ENCODE measurements at regions not wholly inside any gene's neighbourhood (a gene's known extent, or its start where the extent isn't known, plus 50 kb on each side); places are given as distances from the start of the nearest gene placed in this dataset.

GRCh38 chr21:41578716-41579115 is 70.8 kb upstream of the TMPRSS2 start:
- ChIA-PET CTCF (no interaction called here), POLR2A (no interaction called here)
- no peak overlapping the region for H2AFZ ChIP-seq (ENCODE audit: insufficient read depth, low read depth, low read length, poor library complexity, severe bottlenecking)
- no peak for TF ChIP-seq CTCF (IDR thresholded peaks at IDR 0.05)
- no peak for TF ChIP-seq EZH2 (IDR thresholded peaks at IDR 0.05; ENCODE audit: borderline replicate concordance, insufficient read depth, low read depth, low read length, poor library complexity, severe bottlenecking)
- Mint-ChIP-seq H3K4me1 (no peaks in the 10 kb centered on the region), H3K27me3 (peaks cover 20% of the 10 kb centered on the region), H3K4me3 (no peak overlapping the region), H3K27ac (no peak overlapping the region), H3K9me3 (ENCODE audit: insufficient read depth) (peaks cover 12% of the 10 kb centered on the region)
- H3K9me3 ChIP-seq (ENCODE audit: control extremely low read depth in 1 of 3, control insufficient read depth in 2 of 3, insufficient read depth in 1 of 3, low read length in 2 of 3), result peaks cover 0 to 18% (median 13%) of the 10 kb centered on the region in 3 donors
- no peaks in the 10 kb centered on the region for H3K36me3 ChIP-seq (replicated peaks in 1 of 2; ENCODE audit: control extremely low read depth in 1 of 2, control insufficient read depth in 1 of 2, extremely low read depth in 1 of 2, insufficient read depth in 2 of 2, low read length in 1 of 2)
- H4K20me1 ChIP-seq (ENCODE audit: control insufficient read depth, insufficient read depth, low read length, poor library complexity, severe bottlenecking), result no peaks in the 10 kb centered on the region
- no peaks in the 10 kb centered on the region for H3K4me1 ChIP-seq (ENCODE audit: control insufficient read depth in 2 of 2, insufficient read depth in 2 of 2, low read length in 2 of 2)
- peaks cover 0 to 6% (median 1%) of the 10 kb centered on the region in 4 experiments for H3K27me3 ChIP-seq (replicated peaks in 1 of 4; ENCODE audit: control extremely low read depth in 1 of 4, control insufficient read depth in 3 of 4, insufficient read depth in 4 of 4, low read length in 3 of 4)
- no peak overlapping the region for H3K4me2 ChIP-seq (replicated peaks; ENCODE audit: low read depth, low read length, poor library complexity, severe bottlenecking)
- no peaks in the 10 kb centered on the region for H3K79me2 ChIP-seq (ENCODE audit: control insufficient read depth, insufficient read depth, low read length)
- H3K27ac ChIP-seq (ENCODE audit: low read length in 2 of 2), result no peak overlapping the region
- WGBS (ENCODE audit: insufficient coverage), result 83% methylated on average over 2 of the region's 2 CpGs
- no peak overlapping the region for H3K9ac ChIP-seq (ENCODE audit: low read length)
- no peak for DNase-seq
- intact Hi-C loops (cut with micrococcal nuclease), result no loop called here
- no peak for ATAC-seq (ENCODE audit: low read depth)
- H3K4me3 ChIP-seq (ENCODE audit: control extremely low read depth in 1 of 5, extremely low read depth in 1 of 5, insufficient read depth in 1 of 5, low read depth in 2 of 5, low read length in 4 of 5), result no peak overlapping the region

- peaks cover 14% of the 10 kb centered on the region for H3K9me3 Mint-ChIP-seq (ENCODE audit: insufficient read depth)
- DNase-seq (no peak), ATAC-seq (ENCODE audit: low read depth) (no peak)
- Histone ChIP-seq H2AFZ (ENCODE audit: insufficient read depth, low read depth, low read length, poor library complexity, severe bottlenecking) (no peak overlapping the region), H3K4me2 (replicated peaks; ENCODE audit: low read depth, low read length, poor library complexity, severe bottlenecking) (no peak overlapping the region), H3K79me2 (ENCODE audit: control insufficient read depth, insufficient read depth, low read length) (no peaks in the 10 kb centered on the region), H4K20me1 (ENCODE audit: control insufficient read depth, insufficient read depth, low read length, poor library complexity, severe bottlenecking) (no peaks in the 10 kb centered on the region), H3K27ac (ENCODE audit: low read length in 2 of 2) (no peak overlapping the region), H3K27me3 (replicated peaks in 1 of 4; ENCODE audit: control extremely low read depth in 1 of 4, control insufficient read depth in 3 of 4, insufficient read depth in 4 of 4, low read length in 3 of 4) (peaks cover 0 to 6% (median 1%) of the 10 kb centered on the region in 4 experiments), H3K4me3 (ENCODE audit: control extremely low read depth in 1 of 5, extremely low read depth in 1 of 5, insufficient read depth in 1 of 5, low read depth in 2 of 5, low read length in 4 of 5) (no peak overlapping the region), H3K9ac (ENCODE audit: low read length) (no peak overlapping the region), H3K9me3 (ENCODE audit: control extremely low read depth in 1 of 3, control insufficient read depth in 2 of 3, insufficient read depth in 1 of 3, low read length in 2 of 3) (peaks cover 0 to 18% (median 13%) of the 10 kb centered on the region in 3 donors), H3K36me3 (replicated peaks in 1 of 2; ENCODE audit: control extremely low read depth in 1 of 2, control insufficient read depth in 1 of 2, extremely low read depth in 1 of 2, insufficient read depth in 2 of 2, low read length in 1 of 2) (no peaks in the 10 kb centered on the region), H3K4me1 (ENCODE audit: control insufficient read depth in 2 of 2, insufficient read depth in 2 of 2, low read length in 2 of 2) (no peaks in the 10 kb centered on the region)
- CTCF ChIA-PET, result no interaction called here
- H3K4me3 Mint-ChIP-seq, result no peak overlapping the region
- H3K27me3 Mint-ChIP-seq, result peaks cover 20% of the 10 kb centered on the region
- no CpG with 5 or more reads among the region's 1 CpG for WGBS (ENCODE audit: insufficient coverage)
- POLR2A ChIA-PET, result no interaction called here
- TF ChIP-seq EZH2 (IDR thresholded peaks at IDR 0.05; ENCODE audit: borderline replicate concordance, insufficient read depth, low read depth, low read length, poor library complexity, severe bottlenecking) (no peak), CTCF (IDR thresholded peaks at IDR 0.05) (no peak)
- H3K4me1 Mint-ChIP-seq, result no peaks in the 10 kb centered on the region
- intact Hi-C loops (cut with micrococcal nuclease), result no loop called here
- no peak overlapping the region for H3K27ac Mint-ChIP-seq
These were observed 70.1 kb upstream of the TMPRSS2 start for GRCh38 chr21:41578083-41578482.
